ENCODE measurements at regions not wholly inside any gene's neighbourhood (a gene's known extent, or its start where the extent isn't known, plus 50 kb on each side); places are given as distances from the start of the nearest gene placed in this dataset.

- no peak for TF ChIP-seq CHD7 (IDR thresholded peaks at IDR 0.05; ENCODE audit: insufficient replicate concordance, low read length)
- no peak for TF ChIP-seq EZH2 (IDR thresholded peaks at IDR 0.05; ENCODE audit: low read depth, low read length, severe bottlenecking)
- TF ChIP-seq CHD2 (IDR thresholded peaks at IDR 0.05; ENCODE audit: low read length) = no peak
Measured at GRCh38 chr2:59803586-59803985, 749.9 kb downstream of the BCL11A start (continued).
